Colonic mucosa (tissue), 4 donors: ENCODE measurements at regions not wholly inside any gene's neighbourhood (a gene's known extent, or its start where the extent isn't known, plus 50 kb on each side); places are given as distances from the start of the nearest gene placed in this dataset.
"Not testable (repeated sequence)": the region's sequence is repeated elsewhere in the genome, so short reads cannot be mapped to it uniquely, and the experiment has no call there.

Source experiments
- DNase-seq: peaks from one replicate; pipeline ENCODE4 v3.0.0-alpha.2; 2020
- H3K27ac ChIP-seq: fragments of 200-600 bp; one replicate; pipeline ENCODE4 v1.8.0; 2021
- H3K27me3 ChIP-seq: fragments of 200-600 bp; one replicate; pipeline ENCODE4 v1.8.0; 2021
- H3K36me3 ChIP-seq: fragments of 200-600 bp; one replicate; pipeline ENCODE4 v1.8.0; 2021
- H3K4me1 ChIP-seq: fragments of 200-600 bp; one replicate; pipeline ENCODE4 v1.8.0; 2021; ENCODE audit warnings: mild to moderate bottlenecking
- H3K4me3 ChIP-seq: fragments of 200-600 bp; one replicate; pipeline ENCODE4 v1.8.0; 2021
- H3K9ac ChIP-seq, 2 donors: one replicate each; pipeline ENCODE4 v1.7.0; 2013; ENCODE audit warnings: control low read depth in 2 of 2, low read depth in 2 of 2, low read length in 2 of 2
- H3K9me3 ChIP-seq: fragments of 200-600 bp; one replicate; pipeline ENCODE4 v1.8.0; 2021
- CTCF ChIP-seq: fragments of 200-600 bp; IDR thresholded peaks from one replicate; pipeline ENCODE4 v1.8.0; 2022; ENCODE audit warnings: antibody characterized with exemption, mild to moderate bottlenecking
- intact Hi-C: fragments of 100-400 bp; cut with DNase I; formaldehyde crosslinking; loops from one replicate; pipeline ENCODE4 v1.14.1; 2022
- donor health status: healthy.
- donor health status: DM: no; HTN: no; CAD: no.
- donor health status: DM: no; HTN: no; CAD: no.

GRCh38 chr17:21783017-21783416, 90.7 kb downstream of the KCNJ18 start:
- H3K36me3 ChIP-seq, DNase-seq, H3K27ac ChIP-seq, H3K27me3 ChIP-seq, H3K9ac ChIP-seq, intact Hi-C loops, H3K4me1 ChIP-seq, H3K4me3 ChIP-seq, H3K9me3 ChIP-seq: not testable (repeated sequence)

- H3K27ac ChIP-seq, DNase-seq, H3K36me3 ChIP-seq, intact Hi-C loops, H3K4me1 ChIP-seq, H3K9ac ChIP-seq, H3K27me3 ChIP-seq, H3K4me3 ChIP-seq, H3K9me3 ChIP-seq: not testable (repeated sequence)
Observed at GRCh38 chr17:21814272-21814671, 121.9 kb downstream of the KCNJ18 start.

GRCh38 chr17:21814776-21815175, 122.5 kb downstream of the KCNJ18 start:
- no peaks in the 10 kb centered on the region for H3K9me3 ChIP-seq
- no peak overlapping the region for H3K4me3 ChIP-seq
- H3K36me3 ChIP-seq = no peaks in the 10 kb centered on the region
- no peak overlapping the region for H3K27ac ChIP-seq
- intact Hi-C loops = no loop called here
- no peaks in the 10 kb centered on the region for H3K27me3 ChIP-seq
- DNase-seq = no peak
- TF ChIP-seq CTCF = no peak
- H3K9ac ChIP-seq = no peak overlapping the region
- no peaks in the 10 kb centered on the region for H3K4me1 ChIP-seq

GRCh38 chr17:21815352-21816063, 123.2 kb downstream of the KCNJ18 start:
- TF ChIP-seq CTCF = no peak
- Histone ChIP-seq H3K27ac (no peak overlapping the region), H3K4me3 (no peak overlapping the region), H3K27me3 (no peaks in the 10 kb centered on the region), H3K4me1 (no peaks in the 10 kb centered on the region), H3K9ac (no peak overlapping the region), H3K36me3 (no peaks in the 10 kb centered on the region), H3K9me3 (no peaks in the 10 kb centered on the region)
- DNase-seq = no peak
- intact Hi-C loops = no loop called here

GRCh38 chr17:21816592-21817567, 124.6 kb downstream of the KCNJ18 start:
- Histone ChIP-seq H3K27ac (no peak overlapping the region), H3K4me3 (no peak overlapping the region), H3K4me1 (no peaks in the 10 kb centered on the region), H3K9ac (no peak overlapping the region), H3K36me3 (no peaks in the 10 kb centered on the region), H3K9me3 (no peaks in the 10 kb centered on the region), H3K27me3 (no peaks in the 10 kb centered on the region)
- no peak for TF ChIP-seq CTCF
- no peak for DNase-seq
- intact Hi-C loops = no loop called here

GRCh38 chr17:21817791-21818364, 125.6 kb downstream of the KCNJ18 start:
- H3K27me3 ChIP-seq = no peaks in the 10 kb centered on the region
- no peak for TF ChIP-seq CTCF
- no peaks in the 10 kb centered on the region for H3K4me1 ChIP-seq
- H3K4me3 ChIP-seq = no peak overlapping the region
- DNase-seq = no peak
- intact Hi-C loops = no loop called here
- no peak overlapping the region for H3K27ac ChIP-seq
- H3K9ac ChIP-seq = no peak overlapping the region
- H3K36me3 ChIP-seq = no peaks in the 10 kb centered on the region
- no peaks in the 10 kb centered on the region for H3K9me3 ChIP-seq
